DND-41 (cell line): ENCODE measurements at regions not wholly inside any gene's neighbourhood (a gene's known extent, or its start where the extent isn't known, plus 50 kb on each side); places are given as distances from the start of the nearest gene placed in this dataset.

Experiments used
- ATAC-seq: fragments of 200-7000 bp; cut with Tn5 transposase; 3 replicates; pipeline ENCODE4 v1.9.1; 2021; ENCODE audit warnings: low read depth; ENCODE audit not compliant: insufficient read depth
- DNase-seq: peaks from one replicate; pipeline ENCODE4 v3.0.0-alpha.2; 2020
- H2AFZ ChIP-seq: 2 replicates; pipeline ENCODE4 v1.6.0; 2012; ENCODE audit warnings: low read depth, low read length
- H3K27ac ChIP-seq: 2 replicates; pipeline ENCODE4 v1.5.1; 2012; ENCODE audit warnings: low read length, inconsistent platforms
- H3K27me3 ChIP-seq: fragments of 200-600 bp; sonication (generic); 2 replicates; pipeline ENCODE4 v1.6.0; 2012; ENCODE audit warnings: low read length, mild to moderate bottlenecking, inconsistent platforms; ENCODE audit not compliant: insufficient read depth, poor library complexity
- H3K36me3 ChIP-seq: 2 replicates; pipeline ENCODE4 v1.5.1; 2012; ENCODE audit warnings: low read length, inconsistent platforms; ENCODE audit not compliant: insufficient read depth
- H3K4me1 ChIP-seq: 2 replicates; pipeline ENCODE4 v1.5.1; 2012; ENCODE audit warnings: mild to moderate bottlenecking, low read length; ENCODE audit not compliant: insufficient read depth
- H3K4me2 ChIP-seq: 2 replicates; pipeline ENCODE4 v1.6.0; 2012; ENCODE audit warnings: mild to moderate bottlenecking, moderate library complexity, low read length, inconsistent platforms; ENCODE audit not compliant: insufficient read depth
- H3K4me3 ChIP-seq, 2 experiments: fragments of 200-600 bp in 1 of 2; shearing (Covaris generic) in 1 of 2; 2 replicates each; pipeline ENCODE4 v1.5.1; 2012 to 2016; ENCODE audit warnings: inconsistent platforms in 2 of 2, low read length in 2 of 2, mild to moderate bottlenecking in 2 of 2, low read depth in 1 of 2, moderate library complexity in 1 of 2
- H3K79me2 ChIP-seq: 2 replicates; pipeline ENCODE4 v1.6.0; 2012; ENCODE audit warnings: low read length, inconsistent platforms; ENCODE audit not compliant: insufficient read depth
- H3K9ac ChIP-seq: 2 replicates; pipeline ENCODE4 v1.6.0; 2012; ENCODE audit warnings: low read depth, mild to moderate bottlenecking, inconsistent platforms, low read length, moderate library complexity
- H3K9me3 ChIP-seq: 2 replicates; pipeline ENCODE4 v1.5.1; 2012; ENCODE audit warnings: low read length, moderate library complexity, mild to moderate bottlenecking, inconsistent platforms; ENCODE audit not compliant: insufficient read depth, severe bottlenecking
- H4K20me1 ChIP-seq: 2 replicates; pipeline ENCODE4 v1.6.0; 2012; ENCODE audit warnings: low read length; ENCODE audit not compliant: insufficient read depth
- CTCF ChIP-seq: IDR thresholded peaks from 2 replicates; pipeline ENCODE4 v1.5.1; 2012; ENCODE audit warnings: borderline replicate concordance, low read length, moderate library complexity, mild to moderate bottlenecking; ENCODE audit not compliant: poor library complexity, severe bottlenecking; ENCODE audit errors: extremely low read depth
- EZH2 ChIP-seq: IDR thresholded peaks from 3 replicates; pipeline ENCODE4 v1.6.1; 2012; ENCODE audit warnings: borderline replicate concordance, low read depth, mild to moderate bottlenecking, moderate library complexity, low read length, inconsistent platforms; ENCODE audit not compliant: severe bottlenecking

DNA sequence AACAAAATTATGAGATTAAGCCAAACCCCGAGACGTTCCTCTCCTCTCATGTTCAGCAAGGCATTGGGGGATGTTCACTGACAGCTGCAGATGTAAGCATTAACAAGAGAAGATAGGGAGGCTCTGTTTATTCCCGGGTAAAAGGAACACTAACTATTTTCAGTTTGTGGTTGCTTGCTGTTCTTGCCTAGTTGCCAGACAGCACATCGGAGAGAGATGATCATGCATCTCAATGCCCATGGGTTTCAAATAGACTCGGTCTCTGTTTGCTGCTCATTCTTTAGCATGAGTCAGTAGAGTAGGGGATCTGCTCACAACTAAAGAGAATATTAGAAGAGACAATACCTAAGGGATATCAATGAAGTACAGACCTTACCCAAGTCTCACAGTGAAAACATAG lies 78.3 kb downstream of the TMEM100 start:
- no peak overlapping the region for H3K4me2 ChIP-seq
- TF ChIP-seq CTCF (no peak), EZH2 (no peak)
- H3K27me3 ChIP-seq: peaks cover 5% of the 10 kb centered on the region
- DNase-seq (no peak), ATAC-seq (no peak)
- H2AFZ ChIP-seq: no peak overlapping the region
- H3K27ac ChIP-seq: no peak overlapping the region
- H3K79me2 ChIP-seq: no peaks in the 10 kb centered on the region
- H4K20me1 ChIP-seq: no peaks in the 10 kb centered on the region
- no peaks in the 10 kb centered on the region for H3K36me3 ChIP-seq
- no peak overlapping the region for H3K9ac ChIP-seq
- H3K4me3 ChIP-seq: no peak overlapping the region
- H3K4me1 ChIP-seq: peaks cover 9% of the 10 kb centered on the region
- no peaks in the 10 kb centered on the region for H3K9me3 ChIP-seq

GRCh38 chr17:55642741-55643140 lies 79.9 kb downstream of the TMEM100 start:
- TF ChIP-seq EZH2 (no peak), CTCF (no peak)
- Histone ChIP-seq H3K4me3 (no peak overlapping the region), H3K9me3 (no peaks in the 10 kb centered on the region), H4K20me1 (no peaks in the 10 kb centered on the region), H3K4me2 (no peak overlapping the region), H3K79me2 (no peaks in the 10 kb centered on the region), H3K4me1 (peaks cover 9% of the 10 kb centered on the region), H3K27ac (no peak overlapping the region), H3K27me3 (peaks cover 1% of the 10 kb centered on the region), H3K36me3 (no peaks in the 10 kb centered on the region), H2AFZ (no peak overlapping the region), H3K9ac (no peak overlapping the region)
- DNase-seq: peak; percentile 6
- 0 out of 3 replicates have a peak, but pooled peaks have one; percentile 48 for ATAC-seq

DNA sequence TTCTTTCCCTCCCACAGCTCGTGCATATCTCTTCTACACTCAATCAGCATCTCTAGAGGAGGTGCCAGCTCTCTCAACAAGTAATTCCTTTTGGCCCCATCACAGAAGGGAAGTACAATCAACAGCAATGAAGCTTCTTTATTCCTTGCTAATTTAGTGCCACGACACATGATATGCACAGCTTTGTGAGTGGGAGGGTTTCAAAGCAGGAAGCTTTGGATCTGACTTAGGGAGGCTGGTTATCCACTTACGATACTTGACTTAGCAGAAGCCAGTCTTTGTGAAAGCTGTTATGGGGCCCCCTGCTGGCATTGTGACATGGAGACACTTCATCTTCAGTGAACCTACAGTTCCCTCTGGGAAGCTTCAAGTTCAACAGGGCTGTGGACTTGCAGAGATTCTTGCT lies 81.0 kb downstream of the TMEM100 start:
- Histone ChIP-seq H3K9me3 (no peaks in the 10 kb centered on the region), H3K79me2 (no peaks in the 10 kb centered on the region), H2AFZ (no peak overlapping the region), H3K9ac (no peak overlapping the region), H3K4me2 (no peak overlapping the region), H3K36me3 (no peaks in the 10 kb centered on the region), H3K4me3 (no peak overlapping the region), H3K27ac (no peak overlapping the region), H3K27me3 (no peaks in the 10 kb centered on the region), H3K4me1 (peaks cover 9% of the 10 kb centered on the region), H4K20me1 (no peaks in the 10 kb centered on the region)
- DNase-seq (peak; percentile 49), ATAC-seq (peak; percentile 49; the same call in 2 of the 3 replicates)
- TF ChIP-seq CTCF (peak; percentile 63), EZH2 (no peak)

- Histone ChIP-seq H3K9ac (no peak overlapping the region), H3K4me2 (no peak overlapping the region), H3K27ac (no peak overlapping the region), H2AFZ (no peak overlapping the region), H3K4me1 (peaks cover 14% of the 10 kb centered on the region), H3K27me3 (no peaks in the 10 kb centered on the region), H3K79me2 (no peaks in the 10 kb centered on the region), H3K9me3 (no peaks in the 10 kb centered on the region), H4K20me1 (no peaks in the 10 kb centered on the region), H3K4me3 (no peak overlapping the region), H3K36me3 (no peaks in the 10 kb centered on the region)
- no peak for DNase-seq
- no peak for ATAC-seq
- TF ChIP-seq CTCF (no peak), EZH2 (no peak)
These were observed 83.6 kb downstream of the TMEM100 start for GRCh38 chr17:55639096-55639495.
